GM04503 (cell line): ENCODE measurements at regions not wholly inside any gene's neighbourhood (a gene's known extent, or its start where the extent isn't known, plus 50 kb on each side); places are given as distances from the start of the nearest gene placed in this dataset.
"Not testable (repeated sequence)": the region's sequence is repeated elsewhere in the genome, so short reads cannot be mapped to it uniquely, and the experiment has no call there.

Experiments used
- DNase-seq: peaks from one replicate; pipeline ENCODE4 v3.0.0-alpha.2; 2012; ENCODE audit warnings: low read depth

GRCh38 chr3:115204475-115204874 is 57.4 kb upstream of the ZBTB20 start:
- no peak for DNase-seq

GRCh38 chr3:115208066-115208750 is 61.1 kb upstream of the ZBTB20 start:
- no peak for DNase-seq

DNA sequence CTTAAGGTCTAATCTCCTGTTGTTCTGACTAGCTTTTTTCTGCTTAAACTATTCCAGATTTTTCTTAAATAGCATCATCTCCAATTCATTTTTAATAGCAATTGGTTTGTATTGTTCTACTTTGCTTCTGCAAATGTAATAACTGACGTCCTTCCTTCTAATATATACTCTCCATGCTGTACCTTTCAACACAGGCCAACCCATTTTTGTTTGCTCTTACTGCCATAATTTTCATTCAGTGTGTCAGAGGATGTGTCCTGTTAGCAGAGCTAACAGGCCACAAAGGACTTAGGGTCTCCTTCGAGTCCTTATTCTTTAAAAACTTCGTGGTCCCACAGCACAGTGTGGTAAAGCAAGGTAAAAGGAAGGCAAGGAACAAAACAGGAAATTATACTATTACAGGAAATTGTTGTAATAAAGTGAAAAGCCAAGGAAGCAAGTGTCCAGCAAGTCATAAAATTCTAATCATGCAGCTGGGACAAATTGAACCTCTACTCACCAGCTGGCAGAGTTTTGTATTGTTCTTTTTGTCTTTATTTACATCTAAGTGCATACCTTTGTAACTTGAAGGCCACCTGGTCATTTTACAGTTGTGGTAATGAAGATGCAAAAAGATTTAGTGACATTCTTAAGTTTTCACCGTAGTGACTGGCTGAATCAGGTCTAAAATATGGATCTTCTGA is 64.9 kb upstream of the ZBTB20 start:
- no peak for DNase-seq

DNA sequence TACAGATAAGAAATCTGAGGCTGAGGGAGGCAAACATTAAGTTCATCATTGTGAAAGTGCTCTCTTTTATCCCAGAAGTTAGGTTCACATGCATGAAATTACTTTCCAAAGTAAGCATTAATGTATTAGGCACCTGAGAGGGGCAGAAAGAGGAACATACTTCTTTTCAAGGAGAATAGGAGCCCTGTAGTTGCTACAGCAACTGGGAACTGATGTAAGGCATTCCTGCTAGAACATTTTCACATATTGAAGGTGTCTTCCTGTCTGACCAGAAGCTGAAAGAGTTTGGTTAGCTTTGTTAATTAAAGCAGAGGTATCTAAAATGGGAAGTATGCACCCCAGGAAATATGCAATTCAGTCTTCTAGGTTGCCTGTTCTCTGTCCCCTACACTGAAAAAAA is 65.5 kb upstream of the ZBTB20 start:
- DNase-seq, result no peak

DNA sequence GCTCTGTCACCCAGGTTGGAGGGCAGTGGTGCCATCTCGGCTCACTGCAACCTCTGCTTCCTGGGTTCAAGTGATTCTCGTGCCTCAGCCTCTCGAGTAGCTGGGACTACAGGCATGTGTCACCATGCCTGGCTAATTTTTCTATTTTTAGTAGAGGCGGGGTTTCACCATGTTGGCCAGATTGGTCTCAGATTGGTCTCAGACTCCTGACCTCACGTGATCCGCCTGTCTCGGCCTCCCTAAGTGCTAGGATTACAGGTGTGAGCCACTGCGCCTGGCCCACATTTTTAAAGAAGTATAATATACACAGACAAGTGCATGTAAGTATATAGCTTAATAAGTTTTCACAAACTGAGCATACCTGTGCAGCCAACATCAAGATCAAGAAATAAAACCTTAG is 66.0 kb upstream of the ZBTB20 start:
- not testable (repeated sequence) for DNase-seq

- DNase-seq, result no peak
Measured at GRCh38 chr3:115217292-115217677, 70.2 kb upstream of the ZBTB20 start.

DNA sequence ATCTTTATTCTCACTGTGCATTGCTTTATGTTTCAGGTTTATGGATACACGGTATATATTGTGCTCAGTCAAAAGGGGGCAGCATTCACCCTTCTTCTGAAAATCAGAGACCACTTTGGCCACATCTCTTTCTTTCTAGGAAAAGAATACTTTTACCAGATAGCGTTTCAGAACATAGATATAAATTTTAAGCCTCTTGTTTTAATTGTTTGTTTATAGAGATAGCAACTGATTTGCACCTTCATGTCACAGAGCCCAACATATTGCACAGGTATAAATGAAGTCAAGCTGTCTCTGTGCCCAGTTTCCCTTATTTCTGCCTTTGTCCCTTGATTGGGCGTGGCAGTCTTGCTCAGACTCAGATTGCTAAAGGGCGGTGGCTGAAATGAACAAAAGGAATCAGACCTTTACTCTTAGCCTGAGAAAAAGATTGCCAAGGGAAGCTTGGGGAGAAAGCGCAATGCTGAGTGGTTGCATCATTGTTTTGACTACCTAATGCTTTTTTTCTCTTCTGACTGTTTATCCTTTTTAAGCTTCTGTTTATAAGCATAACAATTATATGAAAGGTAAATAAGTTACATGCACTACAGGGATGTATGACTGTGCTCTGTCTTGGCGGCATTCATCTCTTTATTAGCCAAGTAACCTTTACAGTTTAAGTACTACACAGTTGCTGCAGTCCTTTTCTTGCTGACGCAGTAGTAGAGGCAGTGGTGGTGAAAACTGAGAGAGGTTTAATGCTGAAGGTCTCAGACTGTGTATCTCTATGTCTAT is 70.8 kb upstream of the ZBTB20 start:
- DNase-seq, result peak; percentile 32

DNA sequence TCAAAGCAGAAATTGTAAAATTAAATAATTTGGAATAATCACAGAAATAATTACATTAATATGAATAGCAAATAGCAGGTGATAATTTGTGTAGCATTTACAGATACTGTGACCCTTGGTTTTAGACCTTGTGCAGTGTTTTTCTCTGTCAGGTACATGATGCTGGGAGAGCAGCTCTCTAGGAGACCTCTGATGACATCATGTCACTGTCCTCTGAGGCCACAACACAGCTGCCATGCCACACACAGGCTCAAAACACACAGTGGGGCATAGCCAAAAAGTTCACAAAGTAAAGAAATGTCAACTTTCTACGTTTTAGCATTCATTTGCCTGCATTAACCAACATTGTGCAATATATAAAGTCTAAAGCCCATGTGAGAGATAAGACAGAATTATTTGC is 71.8 kb upstream of the ZBTB20 start:
- no peak for DNase-seq

DNA sequence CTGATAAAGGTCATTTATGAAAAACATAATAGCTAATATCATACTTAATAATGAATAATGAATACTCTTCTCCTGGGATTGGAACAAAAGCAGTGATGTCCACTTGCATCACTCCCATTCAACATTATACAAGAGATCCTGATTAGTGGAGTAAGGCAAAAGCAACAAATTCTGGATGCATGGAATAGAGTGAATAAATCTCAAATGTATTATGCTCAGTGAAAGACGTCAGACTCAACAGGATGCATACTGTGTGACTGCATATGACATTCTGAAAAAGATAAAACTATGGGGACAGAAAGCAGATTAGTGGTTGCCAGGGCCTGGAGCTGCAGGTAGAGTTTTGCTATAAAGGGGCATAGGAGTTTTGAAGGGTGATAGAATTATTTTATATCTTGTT is 77.6 kb upstream of the ZBTB20 start:
- no peak for DNase-seq

DNA sequence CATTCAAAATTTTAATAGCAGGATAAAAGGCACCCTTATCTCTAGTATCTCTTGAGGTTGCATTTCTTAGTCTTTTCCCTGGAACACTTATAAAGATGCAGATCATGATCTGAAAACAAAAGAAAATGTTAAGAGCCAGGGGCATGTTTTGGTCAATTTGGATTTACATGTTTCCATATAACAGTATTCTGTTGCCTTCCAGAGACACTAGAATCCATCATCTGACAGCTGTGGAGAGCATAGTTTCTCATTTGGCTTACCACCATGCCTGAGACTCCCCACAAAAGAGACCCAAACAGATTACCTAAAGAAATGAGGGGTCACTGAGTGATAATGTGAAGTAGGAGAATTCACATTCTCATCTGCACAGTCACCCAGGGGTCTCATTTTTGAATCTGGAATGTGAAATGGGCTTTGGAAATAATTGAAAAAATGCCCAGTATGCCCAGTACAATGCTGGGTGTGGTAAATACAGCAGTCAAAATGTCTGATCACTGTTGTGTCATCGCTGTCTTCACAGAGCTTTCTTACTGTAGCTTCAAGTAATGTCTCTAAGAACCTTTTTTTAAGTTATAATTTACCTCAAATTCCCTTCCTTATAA is 79.9 kb upstream of the ZBTB20 start:
- no peak for DNase-seq

DNA sequence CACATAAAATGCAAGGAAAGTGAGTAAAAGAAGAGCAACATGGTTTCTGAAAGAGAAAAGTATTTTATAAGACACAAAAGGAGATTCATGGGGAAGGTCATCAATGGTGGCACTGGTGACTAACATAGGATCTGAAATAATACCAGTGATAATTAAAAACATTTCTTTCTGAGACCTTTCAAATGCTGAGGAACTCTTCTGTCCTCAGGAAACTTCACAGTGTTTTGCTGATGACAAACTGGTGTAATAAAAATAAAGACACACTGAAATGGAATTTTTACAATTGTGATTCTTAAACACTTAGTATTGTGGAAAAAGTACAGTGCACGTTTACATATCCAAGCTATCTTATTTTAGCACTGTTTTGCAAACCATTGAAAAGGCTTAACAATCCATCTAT is 80.4 kb upstream of the ZBTB20 start:
- peak; percentile 44 for DNase-seq

- no peak for DNase-seq
Measured at GRCh38 chr3:115228266-115228665, 81.2 kb upstream of the ZBTB20 start.

GRCh38 chr3:115232167-115232566 is 85.1 kb upstream of the ZBTB20 start:
- no peak for DNase-seq

- no peak for DNase-seq
Measured at GRCh38 chr3:115233021-115233420, 85.9 kb upstream of the ZBTB20 start.

GRCh38 chr3:115236496-115236895 is 89.4 kb upstream of the ZBTB20 start:
- no peak for DNase-seq

GRCh38 chr3:115239717-115240116 is 92.6 kb upstream of the ZBTB20 start:
- peak; percentile 92 for DNase-seq

GRCh38 chr3:115244350-115244749 is 97.3 kb upstream of the ZBTB20 start:
- no peak for DNase-seq

DNA sequence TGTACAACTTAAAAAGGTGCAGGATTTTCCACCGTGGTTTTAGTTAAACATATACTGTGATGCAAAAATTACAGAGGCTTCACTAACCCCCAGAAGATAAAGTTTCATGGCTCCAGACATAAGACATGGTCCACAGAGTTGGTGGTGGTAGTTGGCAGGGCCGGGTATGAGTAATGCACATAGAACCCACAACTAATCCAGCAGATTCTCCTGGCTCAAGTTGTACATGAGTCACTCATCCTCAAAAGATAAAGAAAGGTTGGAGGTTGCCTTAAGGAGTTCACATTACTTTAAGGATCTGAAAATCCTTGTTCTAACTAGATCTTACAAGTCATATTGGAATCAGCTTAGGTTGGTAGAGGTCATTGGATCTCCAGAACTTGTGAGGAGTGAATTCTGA is 98.3 kb upstream of the ZBTB20 start:
- DNase-seq, result peak; percentile 77

DNA sequence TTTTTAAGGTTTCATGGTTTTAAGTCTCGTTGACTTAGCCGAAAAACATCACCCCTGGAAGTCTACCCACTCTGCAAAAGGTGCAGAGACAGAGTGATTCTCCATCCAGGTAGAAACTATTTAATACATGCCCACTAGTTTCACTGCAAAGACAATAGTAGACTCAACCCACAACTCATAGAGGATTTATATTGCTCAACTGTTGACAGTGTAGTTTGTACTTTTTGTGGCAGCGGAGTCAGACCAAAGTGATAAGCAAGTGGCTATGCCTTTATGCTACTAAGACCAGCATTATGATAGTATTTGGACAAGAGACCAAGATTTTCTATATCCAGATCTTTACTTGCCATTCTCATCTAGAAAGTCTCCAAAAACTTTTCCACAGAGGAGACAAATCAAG is 98.8 kb upstream of the ZBTB20 start:
- DNase-seq, result no peak

DNA sequence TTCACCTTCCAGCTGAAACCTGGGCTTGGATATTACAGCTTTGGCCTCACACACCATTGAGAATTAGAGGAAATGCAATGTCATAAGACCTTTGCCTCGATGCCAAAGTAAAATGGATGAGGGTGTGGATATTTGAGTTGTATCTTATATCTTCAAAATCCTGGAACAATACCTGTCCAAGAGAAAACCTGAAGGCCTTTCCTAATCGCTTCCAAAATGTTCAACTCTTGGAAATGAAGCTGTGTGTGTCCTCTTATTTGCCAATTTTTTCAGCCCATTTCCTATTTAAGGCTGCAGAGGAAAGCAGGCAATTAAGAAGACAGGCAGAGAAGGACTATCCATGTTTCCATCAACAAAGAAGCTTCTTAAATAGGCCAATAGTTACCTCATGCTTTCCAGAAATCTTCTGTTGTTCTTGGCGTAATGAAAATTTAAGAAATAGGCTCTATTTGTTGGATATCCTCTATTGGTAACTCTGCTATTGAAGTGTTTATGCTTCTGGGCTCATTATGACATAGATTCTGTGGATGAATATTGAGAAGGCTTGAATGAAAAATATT is 99.5 kb upstream of the ZBTB20 start:
- no peak for DNase-seq

GRCh38 chr3:115248274-115248673 is 101.2 kb upstream of the ZBTB20 start:
- DNase-seq, result no peak

GRCh38 chr3:115251509-115251908 is 104.4 kb upstream of the ZBTB20 start:
- DNase-seq, result no peak

DNA sequence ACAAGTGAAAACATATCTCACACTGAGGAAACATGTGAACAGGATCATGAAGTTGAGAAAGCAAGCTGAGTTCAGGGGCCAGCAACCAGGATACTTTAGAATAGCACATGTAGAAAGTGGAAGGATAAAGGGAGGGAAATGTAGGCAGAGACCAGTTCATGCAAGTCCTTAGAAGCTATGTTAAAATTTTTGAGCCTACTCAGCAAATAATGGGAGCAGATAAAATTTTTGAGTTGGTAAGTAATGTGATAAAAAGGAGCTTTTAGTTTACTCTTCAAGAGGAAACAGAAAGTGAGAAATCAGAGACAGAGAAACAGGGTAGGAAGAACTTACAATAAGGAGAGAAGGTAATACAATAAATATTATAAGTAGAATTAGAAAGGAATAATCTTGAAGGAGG is 105.6 kb upstream of the ZBTB20 start:
- no peak for DNase-seq
